Activated naive CD4-positive, alpha-beta T cell treated with anti-CD3 and anti-CD28 coated beads, Interleukin-2, amount 50 U/mL, for 72 hours (primary cell): ENCODE measurements at regions not wholly inside any gene's neighbourhood (a gene's known extent, or its start where the extent isn't known, plus 50 kb on each side); places are given as distances from the start of the nearest gene placed in this dataset.

Experiments
- ATAC-seq, 2 donors: fragments of 150-1000 bp; cut with Tn5 transposase; 2 replicates each; pipeline ENCODE4 v1.10.0; 2021; ENCODE audit warnings: mild to moderate bottlenecking in 2 of 2, moderate library complexity in 2 of 2
- DNase-seq, 2 donors: peaks; one replicate each; pipeline ENCODE4 v3.0.0; 2021 to 2022; ENCODE audit warnings: low spot score in 2 of 2
- H3K27ac Mint-ChIP-seq, 2 donors: one replicate each; pipeline ENCODE4 v1.8.0; 2022; ENCODE audit warnings: mild to moderate bottlenecking in 2 of 2, mixed read lengths in 2 of 2
- H3K36me3 Mint-ChIP-seq, 2 donors: one replicate each; pipeline ENCODE4 v1.8.0; 2022; ENCODE audit warnings: mixed read lengths in 2 of 2
- H3K9me3 Mint-ChIP-seq, 2 donors: one replicate each; pipeline ENCODE4 v1.8.0; 2022; ENCODE audit warnings: mixed read lengths in 2 of 2

GRCh38 chr7:17234398-17235031 is 63.9 kb upstream of the AHR start:
- peak; percentile 92 for ATAC-seq
- H3K36me3 Mint-ChIP-seq: peaks cover 6 to 37% of the 10 kb centered on the region in 2 donors
- peak in 1 of 2 donors; percentile 46 for DNase-seq
- H3K9me3 Mint-ChIP-seq: peaks cover 11 to 27% of the 10 kb centered on the region in 2 donors
- peak overlapping the region; percentile 95 to 97 for H3K27ac Mint-ChIP-seq

- peaks cover 11 to 22% of the 10 kb centered on the region in 2 donors for H3K9me3 Mint-ChIP-seq
- H3K36me3 Mint-ChIP-seq: peaks cover 6 to 37% of the 10 kb centered on the region in 2 donors
- H3K27ac Mint-ChIP-seq: peak overlapping the region; percentile 8 to 18
- ATAC-seq: no peak
- DNase-seq: no peak
Measured at GRCh38 chr7:17236171-17236570, 62.3 kb upstream of the AHR start.

GRCh38 chr7:17236603-17237002 is 61.8 kb upstream of the AHR start:
- Mint-ChIP-seq H3K36me3 (peaks cover 6 to 36% of the 10 kb centered on the region in 2 donors), H3K9me3 (peaks cover 11 to 22% of the 10 kb centered on the region in 2 donors), H3K27ac (peak overlapping the region in 1 of 2 donors; percentile 8)
- ATAC-seq (no peak), DNase-seq (no peak)

GRCh38 chr7:17239046-17239445 is 59.4 kb upstream of the AHR start:
- Mint-ChIP-seq H3K27ac (no peak overlapping the region), H3K36me3 (peaks cover 6 to 23% of the 10 kb centered on the region in 2 donors), H3K9me3 (peaks cover 6 to 15% of the 10 kb centered on the region in 2 donors)
- DNase-seq (no peak), ATAC-seq (no peak)

- DNase-seq: no peak
- Mint-ChIP-seq H3K36me3 (peaks cover 6 to 23% of the 10 kb centered on the region in 2 donors), H3K27ac (no peak overlapping the region), H3K9me3 (peaks cover 6 to 15% of the 10 kb centered on the region in 2 donors)
- no peak for ATAC-seq
Measured at GRCh38 chr7:17239683-17240521, 58.5 kb upstream of the AHR start.

GRCh38 chr7:17242504-17242903 is 55.9 kb upstream of the AHR start:
- ATAC-seq (no peak), DNase-seq (no peak)
- Mint-ChIP-seq H3K9me3 (peaks cover 0 to 5% of the 10 kb centered on the region in 2 donors), H3K27ac (peak overlapping the region in 1 of 2 donors; percentile 29), H3K36me3 (peaks cover 5 to 6% of the 10 kb centered on the region in 2 donors)

- ATAC-seq (no peak), DNase-seq (no peak)
- no peaks in the 10 kb centered on the region for H3K9me3 Mint-ChIP-seq
- H3K36me3 Mint-ChIP-seq: no peaks in the 10 kb centered on the region
- no peak overlapping the region for H3K27ac Mint-ChIP-seq
Measured at GRCh38 chr7:17244786-17245185, 53.7 kb upstream of the AHR start.

- DNase-seq: no peak
- Mint-ChIP-seq H3K9me3 (peaks cover 0 to 5% of the 10 kb centered on the region in 2 donors), H3K27ac (no peak overlapping the region), H3K36me3 (peaks cover 0 to 1% of the 10 kb centered on the region in 2 donors)
- ATAC-seq: no peak
Measured at GRCh38 chr7:17247357-17247756, 51.1 kb upstream of the AHR start.

- Mint-ChIP-seq H3K36me3 (peaks cover 0 to 12% of the 10 kb centered on the region in 2 donors), H3K27ac (no peak overlapping the region), H3K9me3 (peaks cover 0 to 10% of the 10 kb centered on the region in 2 donors)
- ATAC-seq (peak in 1 of 2 donors; percentile 43), DNase-seq (no peak)
Measured at GRCh38 chr7:17248527-17248926, 49.9 kb upstream of the AHR start.
